ENCODE measurements at regions not wholly inside any gene's neighbourhood (a gene's known extent, or its start where the extent isn't known, plus 50 kb on each side); places are given as distances from the start of the nearest gene placed in this dataset.

GRCh38 chr11:96906476-96906875 lies 516.7 kb downstream of the JRKL start:
- no peak for TF ChIP-seq CTCF (IDR thresholded peaks at IDR 0.05; ENCODE audit: insufficient read depth, low read depth, low read length)
- no peak for DNase-seq (ENCODE audit: low read depth)
- no peak overlapping the region for H3K4me3 ChIP-seq (ENCODE audit: low read depth, low read length)

GRCh38 chr11:96925862-96926261 lies 536.0 kb downstream of the JRKL start:
- no peak for DNase-seq (ENCODE audit: low read depth)
- no peak for TF ChIP-seq CTCF (IDR thresholded peaks at IDR 0.05; ENCODE audit: insufficient read depth, low read depth, low read length)
- H3K4me3 ChIP-seq (ENCODE audit: low read depth, low read length): no peak overlapping the region

- TF ChIP-seq CTCF (IDR thresholded peaks at IDR 0.05; ENCODE audit: insufficient read depth, low read depth, low read length): no peak
- H3K4me3 ChIP-seq (ENCODE audit: low read depth, low read length): no peak overlapping the region
- DNase-seq (ENCODE audit: low read depth): no peak
Observed at GRCh38 chr11:96940227-96940626, 550.4 kb downstream of the JRKL start.

- no peak overlapping the region for H3K4me3 ChIP-seq (ENCODE audit: low read depth, low read length)
- DNase-seq (ENCODE audit: low read depth): no peak
- no peak for TF ChIP-seq CTCF (IDR thresholded peaks at IDR 0.05; ENCODE audit: insufficient read depth, low read depth, low read length)
Observed at GRCh38 chr11:96942855-96943254, 553.0 kb downstream of the JRKL start.

- no peak overlapping the region for H3K4me3 ChIP-seq (ENCODE audit: low read depth, low read length)
- no peak for TF ChIP-seq CTCF (IDR thresholded peaks at IDR 0.05; ENCODE audit: insufficient read depth, low read depth, low read length)
Observed at GRCh38 chr11:96943970-96944369, 554.2 kb downstream of the JRKL start.

GRCh38 chr11:96948066-96948465 lies 558.3 kb downstream of the JRKL start:
- no peak for TF ChIP-seq CTCF (IDR thresholded peaks at IDR 0.05; ENCODE audit: insufficient read depth, low read depth, low read length)
- no peak for DNase-seq (ENCODE audit: low read depth)
- no peak overlapping the region for H3K4me3 ChIP-seq (ENCODE audit: low read depth, low read length)

More at GRCh38 chr11:96943970-96944369, 554.2 kb downstream of the JRKL start:
- DNase-seq (ENCODE audit: low read depth): no peak

GRCh38 chr11:96949464-96949863 lies 559.7 kb downstream of the JRKL start:
- no peak for TF ChIP-seq CTCF (IDR thresholded peaks at IDR 0.05; ENCODE audit: insufficient read depth, low read depth, low read length)
- no peak for DNase-seq (ENCODE audit: low read depth)
- no peak overlapping the region for H3K4me3 ChIP-seq (ENCODE audit: low read depth, low read length)

Measured in fibroblast of villous mesenchyme (primary cell).